Left kidney (tissue), 1 donor: ENCODE measurements at regions not wholly inside any gene's neighbourhood (a gene's known extent, or its start where the extent isn't known, plus 50 kb on each side); places are given as distances from the start of the nearest gene placed in this dataset.

Experiments
- DNase-seq: peaks from one replicate; pipeline ENCODE4 v3.0.0-alpha.2; 2013

DNA sequence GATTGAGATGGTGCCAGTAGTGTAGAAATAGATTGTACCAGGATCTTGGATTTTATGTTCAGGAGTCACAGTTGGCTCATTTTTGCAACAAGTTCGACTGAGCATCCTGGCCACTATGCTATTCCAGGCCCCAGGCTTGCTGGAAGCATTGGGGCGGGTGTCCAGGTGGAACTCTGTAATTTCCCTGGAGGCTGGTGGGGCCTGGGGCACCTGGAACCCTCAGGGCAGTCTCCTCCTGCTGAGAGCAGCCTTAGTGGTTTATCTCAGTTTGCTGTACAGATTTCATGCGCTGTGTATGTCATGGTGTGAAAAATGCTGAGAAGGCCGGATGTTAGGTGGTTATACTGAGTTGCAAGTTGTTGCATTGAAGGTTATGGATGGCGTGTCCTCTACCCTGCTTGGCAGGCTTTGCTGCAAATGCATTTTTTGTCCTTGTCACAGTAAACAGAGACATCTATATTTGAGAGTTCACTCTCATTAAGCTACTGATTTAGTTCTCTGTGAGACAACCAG is 135.1 kb upstream of the MYLIP start:
- no peak for DNase-seq

DNA sequence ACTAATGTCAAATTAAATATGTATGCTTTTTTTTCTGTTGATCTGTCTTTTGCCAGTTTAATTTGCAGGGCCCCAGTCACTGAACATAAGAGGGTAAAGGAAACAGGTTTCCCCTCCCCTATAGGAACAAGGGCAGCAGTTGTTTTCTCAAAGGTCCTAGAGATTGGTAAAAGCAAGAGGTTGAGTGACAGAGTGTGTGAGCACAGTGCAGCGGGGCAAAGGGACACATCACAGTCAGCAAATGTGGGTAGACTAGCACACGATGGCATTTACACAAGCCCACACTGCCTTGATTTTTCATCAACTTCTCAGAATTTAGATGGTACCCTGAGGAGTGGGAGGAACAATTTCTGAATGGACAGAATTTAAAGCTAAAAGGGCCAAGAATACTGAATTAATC is 138.7 kb upstream of the MYLIP start:
- no peak for DNase-seq

DNA sequence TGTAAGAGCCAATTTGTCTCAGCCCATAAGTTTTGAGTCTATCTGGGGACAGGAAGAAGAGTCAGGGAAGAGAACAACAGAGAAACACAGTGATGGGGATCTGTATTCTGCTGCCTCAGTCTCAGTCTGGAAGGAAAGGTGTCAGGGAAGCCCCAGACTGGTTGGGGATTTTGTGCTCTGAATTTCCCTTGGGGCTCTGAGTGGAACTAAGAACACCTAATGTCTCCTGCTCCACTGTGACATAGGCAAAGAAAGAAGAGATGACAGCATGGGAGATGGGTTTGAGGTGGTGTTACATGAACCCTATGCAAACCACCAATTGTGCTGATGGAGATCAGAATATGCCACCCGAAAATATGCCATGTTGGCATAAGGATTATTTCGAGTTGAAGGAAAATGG is 139.5 kb upstream of the MYLIP start:
- DNase-seq: no peak

DNA sequence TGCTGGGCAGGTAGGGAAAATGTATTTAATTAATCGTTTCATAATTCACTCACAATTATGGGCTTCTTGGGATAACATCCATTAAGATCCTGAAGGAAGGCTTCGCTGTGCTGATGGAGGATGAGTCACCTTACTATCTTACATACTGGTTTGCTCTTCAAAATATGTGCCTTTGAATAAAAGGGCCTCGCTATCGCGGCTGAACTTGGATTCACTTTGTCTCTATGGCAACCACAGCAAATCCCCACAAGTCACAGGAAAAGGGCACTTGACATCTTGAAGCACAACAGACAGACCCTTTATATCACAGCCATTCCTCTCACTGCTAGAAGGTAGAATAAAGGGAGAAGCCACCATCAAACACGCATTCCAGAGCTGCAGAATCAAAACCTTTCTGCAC is 141.3 kb upstream of the MYLIP start:
- DNase-seq: no peak

DNA sequence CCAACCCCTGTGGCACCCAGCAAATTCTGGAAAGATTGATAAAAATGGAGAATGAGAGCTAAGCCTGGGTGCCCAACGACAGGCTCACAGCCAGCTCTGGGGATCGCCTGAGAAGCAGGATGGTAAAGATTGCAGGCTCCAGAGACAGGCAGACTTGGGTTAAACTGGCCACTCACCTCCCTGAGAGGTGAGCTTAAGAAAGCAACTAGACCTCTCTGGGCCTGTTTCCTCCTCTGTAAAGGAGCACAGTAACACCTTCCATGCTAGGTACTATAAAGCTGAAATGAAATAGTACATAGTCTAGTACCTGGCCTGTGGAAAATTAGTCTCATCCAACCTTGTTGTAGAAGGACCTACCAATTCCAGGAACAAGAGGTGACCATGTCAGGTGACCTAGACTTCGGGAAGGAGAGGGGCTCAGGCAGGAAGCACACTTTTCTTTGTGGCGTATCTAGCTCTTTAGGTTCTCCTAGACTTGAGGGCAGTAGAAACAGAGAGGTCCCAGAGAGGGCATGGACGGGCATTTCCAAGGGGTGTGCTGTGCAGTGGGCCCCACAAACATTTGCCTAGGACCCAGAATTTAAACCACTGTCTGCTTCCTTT is 142.8 kb upstream of the MYLIP start:
- no peak for DNase-seq

DNA sequence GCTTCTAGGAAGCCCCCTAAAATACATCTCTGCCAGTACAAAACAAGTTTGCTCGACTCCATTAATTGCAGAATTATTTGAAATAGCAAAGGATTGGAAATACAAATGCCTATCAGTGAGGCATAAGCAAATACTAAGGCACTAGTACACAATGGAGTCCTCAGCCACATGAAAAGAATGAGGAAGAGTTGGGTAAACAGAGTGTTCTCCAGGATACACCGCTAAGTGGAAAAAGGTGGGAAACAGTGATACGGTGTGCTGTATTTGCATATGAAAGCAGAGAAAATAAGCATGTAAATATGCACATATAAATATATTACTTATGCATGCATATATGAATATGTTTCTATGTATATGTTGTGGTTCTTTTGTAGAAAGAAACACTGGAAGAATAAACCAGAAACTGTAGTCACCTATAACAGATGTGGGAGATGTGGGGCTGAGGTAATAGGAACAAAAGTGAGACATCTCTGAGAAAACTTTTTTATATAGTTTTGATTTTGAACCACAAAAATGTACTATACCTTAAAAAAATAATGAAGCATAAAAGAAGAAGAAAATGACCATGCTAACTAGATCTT is 143.4 kb upstream of the MYLIP start:
- DNase-seq: no peak

DNA sequence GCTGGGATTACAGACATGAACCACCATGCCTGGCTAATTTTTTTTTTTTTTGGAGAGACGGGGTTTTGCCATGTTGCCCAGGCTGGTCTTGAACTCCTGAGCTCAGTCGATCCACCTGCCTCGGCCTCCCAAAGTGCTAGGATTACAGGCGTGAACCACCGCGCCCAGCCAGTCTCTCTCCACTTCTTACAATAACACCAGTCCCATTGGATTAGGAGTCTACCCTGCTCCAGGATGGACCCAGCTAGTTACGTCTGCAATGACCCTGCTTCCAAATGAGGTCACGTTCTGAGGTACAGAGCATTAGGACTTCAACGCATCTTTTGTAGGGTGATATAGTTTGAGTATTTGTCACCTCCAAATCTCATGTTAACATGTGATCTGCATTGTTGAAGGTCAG is 146.9 kb upstream of the MYLIP start:
- DNase-seq: no peak

DNA sequence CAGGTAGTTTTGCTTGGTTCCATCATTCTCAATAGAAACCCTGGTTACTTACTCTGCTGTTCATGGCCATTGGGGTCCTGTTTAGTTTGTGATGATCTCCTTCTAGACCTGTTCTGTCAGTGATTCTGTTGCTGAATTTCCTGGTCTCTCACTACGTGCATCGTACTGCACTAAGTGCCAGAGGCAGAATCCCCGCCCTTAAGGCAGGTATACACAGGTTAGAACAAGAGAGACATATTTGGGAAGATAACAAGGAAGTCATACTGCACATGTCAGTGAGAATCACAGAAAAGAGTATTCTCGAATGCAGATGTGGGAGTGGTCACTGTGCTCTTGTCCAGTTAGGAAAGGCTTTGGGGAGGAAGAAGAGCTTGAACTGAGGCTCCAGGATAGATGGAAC is 148.1 kb upstream of the MYLIP start:
- no peak for DNase-seq

DNA sequence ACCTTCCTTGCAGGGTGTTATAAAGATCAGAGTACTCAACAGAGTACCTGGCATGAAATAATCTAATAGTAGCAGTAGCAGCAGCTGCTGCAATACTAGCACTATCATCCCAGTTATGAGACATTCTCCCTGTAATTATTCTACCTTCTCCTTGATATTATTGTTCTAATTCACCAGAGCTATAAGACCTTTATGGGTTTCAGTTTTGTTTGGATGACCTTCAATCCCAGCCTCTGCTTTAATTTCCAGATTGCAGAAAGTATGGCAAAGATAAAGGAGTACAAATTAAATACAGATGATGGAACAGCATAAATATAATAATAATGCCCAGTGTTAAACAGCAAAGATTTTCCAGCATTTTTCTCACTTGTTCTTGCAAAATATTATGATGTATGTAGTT is 150.5 kb upstream of the MYLIP start:
- DNase-seq: no peak

DNA sequence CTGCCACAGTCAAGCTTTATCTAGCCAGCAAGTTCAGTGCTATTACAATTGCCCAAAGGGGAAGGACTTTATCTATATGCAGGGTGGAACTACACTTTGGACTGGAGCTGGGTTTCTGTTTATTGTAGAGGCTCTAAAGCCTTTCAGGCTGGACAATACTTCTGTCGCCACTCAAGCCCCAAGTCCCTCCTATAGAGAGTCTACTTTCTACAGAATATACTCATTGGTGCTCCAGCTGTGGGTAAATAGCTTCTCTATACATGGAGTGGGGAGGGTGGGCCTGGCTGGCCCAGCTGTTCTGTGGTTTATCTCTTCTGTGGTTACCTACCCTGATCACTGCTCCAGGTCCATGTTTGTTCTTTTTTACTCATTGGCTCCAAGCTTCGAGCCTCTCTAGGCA is 151.8 kb upstream of the MYLIP start:
- DNase-seq: no peak

DNA sequence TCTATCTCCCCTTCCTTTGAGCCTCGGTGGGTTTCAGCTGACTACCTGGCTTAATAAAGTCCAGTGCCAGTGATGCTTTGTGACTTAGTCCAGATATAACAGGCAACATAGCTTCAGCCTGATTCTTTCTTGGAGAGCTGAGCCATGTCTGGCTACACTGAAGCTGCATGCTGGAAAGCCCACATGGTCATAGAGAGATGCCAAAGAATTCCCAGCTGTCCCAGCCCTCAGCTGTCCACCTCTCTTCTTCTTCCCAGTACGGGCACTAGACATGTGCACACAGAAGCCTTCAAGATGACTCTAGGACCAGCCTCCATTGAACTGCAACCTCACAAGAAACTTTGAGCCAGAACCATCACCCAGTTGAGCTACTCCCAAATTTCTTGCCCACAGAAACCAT is 154.1 kb upstream of the MYLIP start:
- no peak for DNase-seq

DNA sequence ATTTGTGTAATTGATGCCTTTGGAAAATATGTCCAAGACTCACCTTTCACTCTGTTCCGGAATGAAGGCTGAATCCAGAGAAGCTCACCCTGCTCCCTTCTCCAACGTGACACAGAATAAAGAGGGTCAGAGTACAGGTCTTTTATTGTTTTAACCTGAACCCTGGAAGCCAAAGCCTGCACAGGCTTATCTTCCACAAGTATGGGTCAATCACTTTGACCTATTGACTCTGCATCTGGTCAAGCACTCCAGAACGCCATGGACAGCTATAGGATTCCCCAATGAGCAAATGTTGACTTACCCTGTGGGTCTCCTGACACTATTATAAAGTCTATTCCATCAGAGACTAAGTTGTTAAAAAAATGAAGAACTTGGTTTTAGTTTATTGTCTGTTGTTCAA is 158.4 kb upstream of the MYLIP start:
- no peak for DNase-seq

DNA sequence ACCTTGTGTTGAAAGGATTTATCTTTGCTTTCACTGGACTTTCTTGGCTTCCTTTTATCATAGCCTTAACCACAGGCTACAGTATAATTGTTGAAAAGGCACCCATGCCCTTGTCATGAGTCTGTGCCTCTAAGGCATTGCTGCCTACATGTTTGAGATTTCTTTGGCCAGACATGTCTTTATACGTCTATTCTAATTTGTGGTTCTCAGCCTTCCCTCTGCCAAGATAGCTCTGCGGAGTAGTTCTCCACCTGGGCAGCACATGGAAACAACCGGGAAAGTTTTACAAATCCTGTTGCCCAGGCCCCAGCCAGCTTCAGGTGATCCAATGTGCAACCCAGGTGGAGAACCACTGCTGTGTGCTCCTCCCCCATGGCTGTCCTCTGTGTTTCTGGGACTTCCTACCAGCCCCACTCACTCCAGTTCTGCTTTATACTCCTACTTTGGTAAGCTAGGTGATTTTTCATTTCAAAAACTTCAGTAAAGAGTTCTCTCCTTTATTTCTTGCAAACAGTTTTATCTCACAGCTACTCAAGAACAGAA is 159.6 kb upstream of the MYLIP start:
- no peak for DNase-seq

DNA sequence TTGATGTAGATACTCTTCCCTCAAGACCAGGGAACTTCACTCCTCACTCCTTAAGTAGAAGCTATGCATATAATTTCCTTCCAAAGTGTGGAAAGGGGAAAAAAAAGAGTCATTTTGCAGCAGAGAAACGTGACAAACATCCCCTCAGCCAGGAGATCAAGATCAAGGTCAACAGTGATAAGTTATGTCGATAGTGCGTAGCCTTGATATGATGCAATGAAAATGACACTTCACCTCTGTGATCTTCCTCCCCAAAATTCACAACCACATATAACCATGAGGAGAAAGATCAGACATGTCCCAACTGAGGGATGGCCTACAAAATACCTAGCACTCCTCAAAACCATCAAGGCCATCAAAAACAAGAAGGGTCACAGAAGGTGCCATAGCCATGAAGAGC is 160.4 kb upstream of the MYLIP start:
- no peak for DNase-seq

DNA sequence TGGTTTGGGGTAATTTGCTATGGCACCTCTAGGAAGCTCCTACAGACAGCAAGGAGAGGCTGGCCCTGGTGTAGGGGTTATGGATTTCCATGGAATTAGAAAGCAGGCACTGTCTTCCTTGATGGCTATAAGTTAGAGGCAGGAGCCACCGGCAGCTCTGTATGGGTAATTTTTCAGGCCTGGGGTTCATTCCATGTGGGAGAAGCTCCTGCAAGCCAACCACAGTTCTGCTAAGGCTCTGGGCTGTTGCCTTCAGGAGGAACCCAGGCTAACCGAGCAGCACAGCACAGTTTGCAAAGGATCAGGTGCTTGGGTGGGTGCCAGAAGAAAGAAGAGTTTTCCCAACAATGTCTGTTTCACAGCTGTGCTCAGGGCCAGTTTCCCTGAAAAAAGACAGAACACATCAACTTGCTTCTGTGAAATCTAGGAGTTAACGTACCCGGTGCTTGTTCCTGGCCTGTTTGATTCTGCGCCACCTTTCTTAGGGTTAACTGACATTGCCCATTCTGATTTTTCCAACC is 162.8 kb upstream of the MYLIP start:
- no peak for DNase-seq

DNA sequence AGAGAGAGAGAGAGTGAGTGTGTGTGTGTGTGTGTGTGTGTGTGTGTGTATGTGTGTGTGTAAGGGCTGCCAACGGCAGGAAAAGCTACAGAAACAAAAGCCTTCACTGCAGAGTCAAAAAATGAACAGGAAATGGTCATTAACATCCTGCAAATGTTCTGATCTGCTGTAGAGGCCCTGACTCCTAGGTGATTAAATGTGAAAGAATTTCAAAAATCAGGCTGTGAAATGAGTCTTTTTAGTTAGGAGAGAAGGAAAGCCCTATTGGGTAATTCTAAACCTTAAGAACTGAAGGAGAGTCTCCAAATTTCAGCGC is 166.5 kb upstream of the MYLIP start:
- no peak for DNase-seq

DNA sequence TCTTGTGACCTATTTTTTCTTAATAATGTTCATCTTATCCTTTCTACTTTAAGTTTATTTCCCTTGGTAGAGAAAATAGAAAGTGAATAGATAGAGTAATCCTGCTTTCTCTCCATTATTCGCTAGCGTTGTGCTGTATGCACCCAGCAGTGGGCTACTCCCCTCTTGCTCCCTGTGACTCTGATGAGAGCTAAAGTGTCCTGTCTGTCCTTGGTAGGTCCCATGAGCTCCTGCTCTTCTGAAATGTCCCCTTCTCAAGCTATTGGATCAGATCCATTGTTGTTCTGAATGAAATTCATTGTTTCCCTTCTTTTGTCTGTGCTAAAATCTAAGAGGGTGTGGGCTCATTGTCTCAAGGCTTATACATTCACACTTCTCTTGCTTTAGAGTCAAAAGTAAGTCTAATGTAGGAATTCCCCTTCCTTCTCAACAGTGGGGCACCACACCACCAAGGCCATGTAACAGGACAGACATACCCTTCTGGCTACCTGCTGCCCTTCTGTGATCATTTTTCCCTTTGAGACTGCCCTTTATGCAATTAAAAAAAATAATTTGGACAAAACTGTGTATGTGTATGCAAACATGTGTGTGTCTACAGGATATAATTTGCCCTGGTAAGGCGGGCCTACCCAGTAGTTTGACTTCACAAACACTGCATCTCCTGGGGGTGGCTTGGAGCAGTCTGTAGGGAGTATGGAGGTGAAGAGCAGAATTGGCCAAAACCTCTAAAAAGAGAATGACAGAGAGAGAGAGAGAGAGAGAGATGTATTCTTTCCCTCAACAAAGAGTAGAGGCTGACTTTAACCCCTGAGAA is 167.0 kb upstream of the MYLIP start:
- DNase-seq: no peak

DNA sequence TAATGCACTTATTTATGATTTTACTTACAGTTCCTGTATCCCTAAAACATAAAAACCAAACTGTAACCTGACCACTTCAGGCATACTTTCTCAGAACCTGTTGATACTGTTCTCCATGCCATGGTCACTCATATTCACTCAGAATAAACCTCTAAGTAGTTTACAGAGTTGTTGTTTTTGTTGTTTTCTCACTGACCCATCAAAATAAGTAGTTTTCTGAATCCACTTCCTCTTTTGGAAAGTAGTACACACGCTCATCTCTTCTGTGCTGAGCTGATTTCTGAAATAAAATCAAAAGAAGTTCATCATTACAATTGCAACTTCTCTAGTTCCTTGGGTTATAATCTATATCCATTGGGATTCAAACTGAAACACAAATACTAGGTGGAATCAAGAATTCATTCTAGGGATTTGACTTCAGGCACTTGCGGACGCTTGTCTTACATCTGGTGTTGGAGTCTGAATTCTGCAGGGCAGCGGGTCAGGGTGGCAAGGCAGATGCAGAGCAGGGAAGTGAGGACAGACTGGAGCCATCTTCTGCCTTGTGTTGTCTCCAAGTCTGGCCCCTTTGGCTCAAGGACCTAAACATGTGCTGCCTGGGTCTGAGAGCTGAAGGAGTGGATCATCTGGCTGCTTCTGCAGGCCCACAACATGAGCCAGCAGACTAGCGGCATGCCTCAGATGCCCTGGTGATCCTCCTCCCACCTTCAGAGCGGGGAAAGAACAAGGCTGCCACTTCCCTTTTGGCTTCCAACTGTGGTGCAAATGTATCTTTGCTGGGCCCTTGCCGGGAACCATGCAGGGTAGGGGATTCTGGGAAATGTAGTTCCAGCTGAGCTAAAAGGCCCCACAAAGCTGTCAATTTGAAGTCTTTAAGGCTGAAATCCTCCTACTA is 167.9 kb upstream of the MYLIP start:
- no peak for DNase-seq

DNA sequence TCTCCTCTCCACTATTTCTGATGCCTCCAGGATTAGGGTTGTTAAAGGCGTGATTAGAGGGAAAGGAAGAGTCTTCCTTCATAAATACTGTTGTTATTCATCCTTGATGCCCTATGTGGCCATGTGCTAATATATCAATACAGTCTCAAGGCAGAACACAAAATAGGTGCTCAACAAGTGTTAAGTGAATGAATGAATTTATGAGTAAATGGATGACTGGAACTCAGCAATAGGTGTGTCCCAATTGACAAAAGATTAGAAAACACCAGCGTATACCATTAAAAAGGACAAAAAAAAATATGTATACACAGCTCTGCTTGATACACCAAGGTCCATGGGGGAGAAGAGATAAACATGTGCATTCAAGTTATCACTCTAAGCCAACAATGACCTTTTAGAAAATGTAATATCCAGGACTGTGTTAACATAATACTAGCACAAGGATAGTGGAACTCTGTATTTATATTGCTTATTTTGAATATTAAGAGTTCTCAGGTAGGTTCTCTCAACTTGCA is 171.2 kb upstream of the MYLIP start:
- no peak for DNase-seq

DNA sequence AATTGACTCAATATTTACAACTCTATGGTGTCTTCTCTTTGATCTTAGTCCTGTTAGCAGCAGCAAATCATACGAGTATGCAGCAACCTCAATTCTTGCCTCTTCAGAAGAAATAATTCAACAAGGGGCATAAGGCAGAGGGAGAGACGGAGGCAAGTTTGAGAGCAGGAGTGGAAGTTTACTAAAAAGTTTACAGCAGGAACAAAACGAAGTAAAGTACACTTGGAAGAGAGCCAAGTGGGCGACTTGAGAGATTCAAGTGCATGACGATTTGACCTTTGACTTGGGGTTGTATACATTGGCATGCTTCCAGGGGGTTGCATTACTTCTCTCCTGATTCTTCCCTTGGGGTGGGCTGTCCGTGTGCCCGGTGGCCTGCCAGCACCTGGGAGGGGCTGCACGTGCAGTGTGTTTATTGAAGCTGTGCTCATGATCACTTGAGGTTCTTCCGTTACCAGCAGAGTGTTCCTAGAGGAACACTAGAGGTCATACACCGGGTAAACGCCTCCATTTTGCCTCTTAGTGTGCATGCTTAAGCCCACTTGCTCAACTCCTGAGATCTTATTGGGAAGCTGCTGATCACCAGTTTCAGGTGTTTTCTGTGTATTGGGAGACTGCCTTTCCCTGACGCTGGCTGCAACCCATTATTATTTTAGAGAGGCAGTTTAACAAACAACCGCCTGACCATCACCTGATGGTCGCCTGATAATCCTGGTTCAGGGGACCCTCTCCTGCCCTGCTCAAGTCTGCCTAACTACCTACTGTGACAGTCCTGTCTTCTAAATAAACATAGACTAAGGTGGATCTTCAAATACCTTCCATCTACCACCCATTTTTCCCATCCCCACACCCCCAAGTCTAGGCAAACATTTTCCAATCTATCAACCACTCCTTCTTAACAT is 172.4 kb upstream of the MYLIP start:
- DNase-seq: peak; percentile 82

DNA sequence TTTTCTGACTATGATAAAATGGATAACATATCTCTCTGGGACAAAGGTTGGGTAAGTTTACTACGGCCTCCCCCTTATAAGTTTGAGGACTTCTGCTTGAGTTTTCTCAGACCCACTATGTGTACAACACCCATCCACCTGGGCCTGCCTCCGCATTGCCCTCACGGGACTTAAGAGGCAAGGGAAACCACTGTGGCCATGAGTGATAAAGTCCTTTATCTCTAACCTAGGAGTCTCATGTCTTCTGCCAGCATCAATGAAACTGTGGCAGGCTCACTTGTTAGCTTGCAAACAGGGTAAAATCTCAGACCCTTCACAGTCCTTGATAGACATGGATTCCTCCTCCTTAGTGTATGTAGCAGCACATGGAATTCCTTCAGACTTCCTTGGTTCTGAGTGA is 173.4 kb upstream of the MYLIP start:
- no peak for DNase-seq
